IMR-90 (cell line): ENCODE measurements at regions not wholly inside any gene's neighbourhood (a gene's known extent, or its start where the extent isn't known, plus 50 kb on each side); places are given as distances from the start of the nearest gene placed in this dataset.

ENCODE experiments used
- ATAC-seq: fragments of 200-7000 bp; cut with Tn5 transposase; 2 replicates; pipeline ENCODE4 v1.9.1; 2020; ENCODE audit warnings: low read depth, mild to moderate bottlenecking, moderate library complexity
- BruUV-seq: library from RNA; stranded (reverse); fragments of 400-500 nt; replicated peaks from 2 replicates; lab custom pipeline; 2021; lab: Mats Ljungman, UMichigan
- CTCF ChIA-PET: fragments of 300-600 bp; formaldehyde crosslinking; extraction: SDS; loops from one replicate; lab custom pipeline; 2021; ENCODE audit warnings: antibody characterized with exemption; lab: Yijun Ruan, JAX
- POLR2A ChIA-PET: fragments of 300-600 bp; sonication (Branson Sonifier 250); formaldehyde crosslinking; loops from one replicate; lab custom pipeline; 2022; ENCODE audit warnings: antibody characterized with exemption; ENCODE audit not compliant: unreplicated experiment; lab: Charles Lee
- DNase-seq: peaks from one replicate; pipeline ENCODE4 v3.0.0; 2013
- H2AFZ ChIP-seq: replicated peaks from 2 replicates; pipeline ENCODE3; 2013; ENCODE audit warnings: low read length, mild to moderate bottlenecking; ENCODE audit not compliant: poor library complexity
- H2AK5ac ChIP-seq: 2 replicates; pipeline ENCODE4 v1.6.1; 2013; ENCODE audit warnings: low read depth, low read length, inconsistent platforms
- H2AK9ac ChIP-seq: replicated peaks from 2 replicates; pipeline ENCODE3; 2013; ENCODE audit warnings: mild to moderate bottlenecking, low read depth, low read length, moderate library complexity; ENCODE audit not compliant: poor library complexity
- H2BK120ac ChIP-seq: 2 replicates; pipeline ENCODE4 v1.6.1; 2013; ENCODE audit warnings: low read depth, low read length, inconsistent platforms
- H2BK15ac ChIP-seq: 3 replicates; pipeline ENCODE4 v1.6.1; 2013; ENCODE audit warnings: low read depth, low read length, inconsistent platforms
- H2BK20ac ChIP-seq: 2 replicates; pipeline ENCODE4 v1.6.1; 2013; ENCODE audit warnings: low read depth, mild to moderate bottlenecking, inconsistent platforms, low read length, moderate library complexity
- H2BK5ac ChIP-seq: 2 replicates; pipeline ENCODE4 v1.6.1; 2013; ENCODE audit warnings: mild to moderate bottlenecking, low read depth, low read length, inconsistent platforms; ENCODE audit not compliant: poor library complexity, severe bottlenecking
- H3K14ac ChIP-seq: replicated peaks from 2 replicates; pipeline ENCODE4 v1.6.1; 2013; ENCODE audit warnings: low read depth, low read length, inconsistent platforms
- H3K18ac ChIP-seq: 2 replicates; pipeline ENCODE4 v1.6.1; 2013; ENCODE audit warnings: low read depth, low read length, control low read depth
- H3K23ac ChIP-seq: 2 replicates; pipeline ENCODE4 v1.6.1; 2013; ENCODE audit warnings: low read depth, low read length, inconsistent platforms
- H3K27ac ChIP-seq: 2 replicates; pipeline ENCODE4 v1.5.1; 2013; ENCODE audit warnings: mild to moderate bottlenecking, control low read depth, low read length; ENCODE audit not compliant: insufficient read depth
- H3K27me3 ChIP-seq: 2 replicates; pipeline ENCODE4 v1.6.1; 2013; ENCODE audit warnings: low read length; ENCODE audit not compliant: control insufficient read depth, insufficient read depth
- H3K36me3 ChIP-seq: 2 replicates; pipeline ENCODE4 v1.6.1; 2013; ENCODE audit warnings: low read length, mixed read lengths; ENCODE audit not compliant: control insufficient read depth, insufficient read depth
- H3K4ac ChIP-seq: 2 replicates; pipeline ENCODE4 v1.6.1; 2013; ENCODE audit warnings: low read depth, low read length, inconsistent platforms
- H3K4me1 ChIP-seq: 2 replicates; pipeline ENCODE4 v1.6.1; 2013; ENCODE audit warnings: low read length, mixed read lengths; ENCODE audit not compliant: control insufficient read depth, insufficient read depth
- H3K4me2 ChIP-seq: 2 replicates; pipeline ENCODE4 v1.6.1; 2013; ENCODE audit warnings: low read depth, mild to moderate bottlenecking, control low read depth, low read length, moderate library complexity
- H3K4me3 ChIP-seq: 2 replicates; pipeline ENCODE4 v1.5.1; 2013; ENCODE audit warnings: low read depth, mild to moderate bottlenecking, control low read depth, low read length, moderate library complexity; ENCODE audit not compliant: insufficient read depth
- H3K56ac ChIP-seq: 2 replicates; pipeline ENCODE4 v1.6.1; 2013; ENCODE audit warnings: low read length, inconsistent platforms; ENCODE audit not compliant: insufficient read depth; ENCODE audit errors: extremely low read depth
- H3K79me1 ChIP-seq, 2 experiments: 2 replicates each; pipeline ENCODE4 v1.6.1; 2013; ENCODE audit warnings: low read length in 2 of 2, inconsistent platforms in 1 of 2, low read depth in 1 of 2
- H3K9ac ChIP-seq: 2 replicates; pipeline ENCODE4 v1.6.1; 2013; ENCODE audit warnings: low read depth, low read length, control low read depth
- H3K9me1 ChIP-seq: 2 replicates; pipeline ENCODE4 v1.6.1; 2013; ENCODE audit warnings: low read length, inconsistent platforms; ENCODE audit not compliant: insufficient read depth
- H3K9me3 ChIP-seq: 2 replicates; pipeline ENCODE4 v1.6.1; 2013; ENCODE audit warnings: low read length; ENCODE audit not compliant: control insufficient read depth, insufficient read depth
- H4K20me1 ChIP-seq: 2 replicates; pipeline ENCODE4 v1.6.1; 2013; ENCODE audit warnings: low read length, inconsistent platforms; ENCODE audit not compliant: insufficient read depth
- H4K5ac ChIP-seq: 2 replicates; pipeline ENCODE4 v1.6.1; 2013; ENCODE audit warnings: mild to moderate bottlenecking, low read depth, low read length, control low read depth
- H4K8ac ChIP-seq, 2 experiments: 2 replicates each; pipeline ENCODE4 v1.6.1; 2013; ENCODE audit warnings: low read depth in 2 of 2, low read length in 2 of 2, control low read depth in 1 of 2, inconsistent platforms in 1 of 2
- H4K91ac ChIP-seq: 2 replicates; pipeline ENCODE4 v1.6.1; 2013; ENCODE audit warnings: low read depth, low read length, inconsistent platforms; ENCODE audit not compliant: insufficient read depth
- BHLHE40 ChIP-seq: fragments of 150-350 bp; IDR thresholded peaks from 2 replicates; pipeline ENCODE4 v1.6.1; 2016; ENCODE audit warnings: mild to moderate bottlenecking, low read depth, low read length
- CEBPB ChIP-seq: IDR thresholded peaks from 2 replicates; pipeline ENCODE4 v1.6.1; 2012; ENCODE audit warnings: low read depth, low read length, improper control_type of control experiment
- CHD1 ChIP-seq: IDR thresholded peaks from 2 replicates; pipeline ENCODE4 v1.6.1; 2012; ENCODE audit warnings: low read depth, low read length, improper control_type of control experiment
- CTCF ChIP-seq: conservative IDR thresholded peaks from 2 replicates; pipeline ENCODE4 v1.5.1; 2012; ENCODE audit warnings: mild to moderate bottlenecking, low read depth, low read length, improper control_type of control experiment
- MAFK ChIP-seq: IDR thresholded peaks from 2 replicates; pipeline ENCODE4 v1.6.1; 2012; ENCODE audit warnings: low read depth, low read length, improper control_type of control experiment
- MAZ ChIP-seq: IDR thresholded peaks from 2 replicates; pipeline ENCODE4 v1.6.1; 2012; ENCODE audit warnings: low read depth, mild to moderate bottlenecking, low read length, improper control_type of control experiment, moderate library complexity, borderline replicate concordance
- MXI1 ChIP-seq: IDR thresholded peaks from 2 replicates; pipeline ENCODE4 v1.6.1; 2012; ENCODE audit warnings: low read depth, mild to moderate bottlenecking, low read length, moderate library complexity, borderline replicate concordance
- NFE2L2 ChIP-seq: fragments of 150-350 bp; IDR thresholded peaks from 2 replicates; pipeline ENCODE4 v1.6.1; 2016; ENCODE audit warnings: low read depth, mild to moderate bottlenecking, low read length
- POLR2A ChIP-seq: IDR thresholded peaks from 2 replicates; pipeline ENCODE4 v1.6.1; 2012; ENCODE audit warnings: mild to moderate bottlenecking, low read depth, low read length
- RAD21 ChIP-seq: IDR thresholded peaks from 2 replicates; pipeline ENCODE4 v1.6.1; 2012; ENCODE audit warnings: low read length, improper control_type of control experiment
- RCOR1 ChIP-seq: IDR thresholded peaks from 2 replicates; pipeline ENCODE4 v1.6.1; 2012; ENCODE audit warnings: mild to moderate bottlenecking, low read length, improper control_type of control experiment; ENCODE audit not compliant: insufficient replicate concordance
- WGBS, 2 experiments: methylation state at CpG; one replicate each; pipeline versions ENCODE4 v1.1.5 to v1.1.7; 2013; ENCODE audit warnings: missing lambda C conversion rate in 2 of 2; ENCODE audit not compliant: insufficient read length in 1 of 2; ENCODE audit errors: extremely low coverage in 2 of 2; 5-methylcytosine and 5-hydroxymethylcytosine counted together
- dilution Hi-C: fragments of 300-500 bp; cut with HindIII; formaldehyde crosslinking; loops from one replicate; pipeline ENCODE4 v1.14.3; 2018; ENCODE audit warnings: low sequenced_read_pairs; ENCODE audit not compliant: unreplicated experiment
- in situ Hi-C: fragments of 300-500 bp; cut with MboI; formaldehyde crosslinking; loops from 3 replicates; pipeline ENCODE4 v1.14.3; 2019; ENCODE audit warnings: low sequenced_read_pairs, inconsistent platforms, mixed read lengths
- intact Hi-C: fragments of 100-400 bp; cut with micrococcal nuclease; formaldehyde crosslinking; loops from 2 replicates; pipeline ENCODE4 v1.10.0; 2022

- no peak for TF ChIP-seq MAZ
- no peak for TF ChIP-seq NFE2L2
Observed at GRCh38 chr2:75416420-75417342, 144.1 kb downstream of the EVA1A start (continued).

GRCh38 chr2:75415731-75416130 is 145.0 kb downstream of the EVA1A start:
- ATAC-seq = no peak
- Histone ChIP-seq H2BK120ac (no peak overlapping the region), H3K4me1 (no peaks in the 10 kb centered on the region), H3K79me1 (no peaks in the 10 kb centered on the region), H2BK5ac (no peak overlapping the region), H3K27me3 (peaks cover 37% of the 10 kb centered on the region), H4K8ac (no peak overlapping the region), H3K4ac (no peak overlapping the region), H2AFZ (no peak overlapping the region), H4K20me1 (no peaks in the 10 kb centered on the region), H2AK5ac (no peak overlapping the region), H3K27ac (no peak overlapping the region), H2BK15ac (no peak overlapping the region), H3K9ac (no peak overlapping the region), H3K56ac (no peak overlapping the region), H3K9me1 (no peaks in the 10 kb centered on the region), H2BK20ac (no peak overlapping the region), H3K14ac (no peak overlapping the region), H4K91ac (no peak overlapping the region), H3K23ac (no peak overlapping the region), H3K4me3 (no peak overlapping the region), H4K5ac (no peak overlapping the region), H3K36me3 (no peaks in the 10 kb centered on the region), H2AK9ac (no peak overlapping the region), H3K9me3 (no peaks in the 10 kb centered on the region), H3K4me2 (no peak overlapping the region), H3K18ac (no peak overlapping the region)
- no peak for DNase-seq
- TF ChIP-seq RAD21 = no peak
- TF ChIP-seq MAFK = no peak
- no peak for TF ChIP-seq MAZ
- TF ChIP-seq CEBPB = no peak
- no peak for TF ChIP-seq CHD1
- no peak for TF ChIP-seq POLR2A
- no peak for TF ChIP-seq MXI1
- no peak for TF ChIP-seq NFE2L2
- no peak for TF ChIP-seq RCOR1
- no peak for TF ChIP-seq CTCF
- no peak for TF ChIP-seq BHLHE40
- in situ Hi-C loops (loop anchor here (25.0 kb wide), 1 partner anchor 728 kb away; no protein-coding TSS in a partner anchor), intact Hi-C loops (loop anchor here (1.0 to 5.0 kb wide), 3 partner anchors 35 to 53 kb away; no protein-coding TSS in a partner anchor), dilution Hi-C loops (no loop called here)
- no CpG with 5 or more reads among the region's 1 CpG for WGBS, 2 experiments
- BruUV-seq = no TSS peak
- ChIA-PET POLR2A (interaction anchor here (0.6 kb wide), 1 partner anchor 146 kb away, joined by 9 read pairs; no protein-coding TSS in a partner anchor), CTCF (no interaction called here)
